Erythroblast (primary cell): ENCODE measurements at regions not wholly inside any gene's neighbourhood (a gene's known extent, or its start where the extent isn't known, plus 50 kb on each side); places are given as distances from the start of the nearest gene placed in this dataset.
"Not testable (repeated sequence)": the region's sequence is repeated elsewhere in the genome, so short reads cannot be mapped to it uniquely, and the experiment has no call there.

Experiments
- GATA1 ChIP-seq: IDR thresholded peaks from 2 replicates; pipeline ENCODE4 v1.6.1; 2011; ENCODE audit warnings: low read depth, mild to moderate bottlenecking, control low read depth, low read length, moderate library complexity
- POLR2A ChIP-seq: IDR thresholded peaks from 2 replicates; pipeline ENCODE4 v1.6.1; 2011; ENCODE audit warnings: mild to moderate bottlenecking, low read length

DNA sequence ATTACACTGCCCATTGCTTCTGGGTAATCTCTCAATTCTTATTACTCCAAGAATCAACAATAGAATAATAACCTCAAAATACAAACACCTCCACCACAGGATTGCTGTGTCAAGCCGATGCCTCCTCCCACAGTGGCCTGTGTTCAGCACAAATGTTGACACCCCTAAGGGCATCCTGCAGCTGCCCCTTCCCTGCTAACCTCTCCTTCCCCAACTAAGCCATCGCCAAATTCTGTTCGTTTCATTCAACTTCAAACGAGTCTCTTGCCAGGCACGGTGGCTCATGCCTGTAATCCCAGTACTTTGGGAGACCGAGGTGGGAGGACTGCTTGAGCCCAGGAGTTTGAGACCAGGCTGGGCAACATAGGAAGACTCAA, 155.2 kb downstream of the ATP6V0E2 start:
- not testable (repeated sequence) for TF ChIP-seq POLR2A, GATA1
